ENCODE measurements at regions not wholly inside any gene's neighbourhood (a gene's known extent, or its start where the extent isn't known, plus 50 kb on each side); places are given as distances from the start of the nearest gene placed in this dataset.

GRCh38 chr2:181174611-181175580, 194.5 kb downstream of the UBE2E3 start:
- TF ChIP-seq HNF4A (conservative IDR thresholded peaks at IDR 0.05), result no peak
- TF ChIP-seq JUND (IDR thresholded peaks at IDR 0.05), result no peak
- TF ChIP-seq CTCF (IDR thresholded peaks at IDR 0.05; ENCODE audit: low read depth, low read length, missing input control), result no peak
- TF ChIP-seq YY1 (IDR thresholded peaks at IDR 0.05), result no peak
- TF ChIP-seq FOXA1 (IDR thresholded peaks at IDR 0.05), result no peak
- no peak for TF ChIP-seq SP1 (IDR thresholded peaks at IDR 0.05)
- no peak for TF ChIP-seq MAX (IDR thresholded peaks at IDR 0.05)
